ENCODE measurements at regions not wholly inside any gene's neighbourhood (a gene's known extent, or its start where the extent isn't known, plus 50 kb on each side); places are given as distances from the start of the nearest gene placed in this dataset.

DNA sequence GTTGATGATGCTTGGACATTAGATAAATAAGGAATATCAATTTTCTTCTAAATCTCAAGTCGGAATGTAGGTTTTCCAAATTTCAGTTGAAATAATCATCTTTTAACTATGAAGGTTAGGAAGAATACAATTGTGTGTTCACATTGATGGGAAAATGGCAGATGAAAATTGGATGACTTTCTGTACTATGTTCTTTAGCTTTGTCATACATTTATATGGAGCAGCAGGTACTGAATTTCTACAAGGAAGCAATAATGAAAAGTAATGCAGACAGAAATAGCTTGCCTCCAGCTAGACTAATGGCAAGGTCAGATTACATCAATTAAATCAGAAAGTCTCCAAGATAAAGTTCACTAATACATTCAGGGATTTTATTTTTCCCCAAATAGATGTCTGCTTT is 1423.7 kb upstream of the PCDH20 start:
- TF ChIP-seq GATA2 (IDR thresholded peaks at IDR 0.05; ENCODE audit: insufficient read depth, insufficient read length, low read depth, low read length): no peak
- TF ChIP-seq CTCF (IDR thresholded peaks at IDR 0.05; ENCODE audit: extremely low read depth in 1 of 2, insufficient read depth in 1 of 2, low read depth in 1 of 2, low read length in 2 of 2): no peak
- TF ChIP-seq POLR2A (IDR thresholded peaks at IDR 0.05; ENCODE audit: low read depth, low read length): no peak
- no peak for TF ChIP-seq JUN (IDR thresholded peaks at IDR 0.05; ENCODE audit: borderline replicate concordance, insufficient read depth, insufficient read length, low read depth)
- TF ChIP-seq EZH2 (IDR thresholded peaks at IDR 0.05; ENCODE audit: borderline replicate concordance, low read depth, low read length, severe bottlenecking): no peak

Data from endothelial cell of umbilical vein (primary cell).